Activated CD8-positive, alpha-beta memory T cell treated with anti-CD3 and anti-CD28 coated beads, Interleukin-2, amount 50 U/mL, for 1 hour (primary cell): ENCODE measurements at regions not wholly inside any gene's neighbourhood (a gene's known extent, or its start where the extent isn't known, plus 50 kb on each side); places are given as distances from the start of the nearest gene placed in this dataset.

Experiments
- DNase-seq: peaks from one replicate; pipeline ENCODE4 v3.0.0-alpha.2; 2020; ENCODE audit errors: extremely low read depth

GRCh38 chr15:98554272-98555172 is 93.8 kb upstream of the IGF1R start:
- DNase-seq, result no peak

DNA sequence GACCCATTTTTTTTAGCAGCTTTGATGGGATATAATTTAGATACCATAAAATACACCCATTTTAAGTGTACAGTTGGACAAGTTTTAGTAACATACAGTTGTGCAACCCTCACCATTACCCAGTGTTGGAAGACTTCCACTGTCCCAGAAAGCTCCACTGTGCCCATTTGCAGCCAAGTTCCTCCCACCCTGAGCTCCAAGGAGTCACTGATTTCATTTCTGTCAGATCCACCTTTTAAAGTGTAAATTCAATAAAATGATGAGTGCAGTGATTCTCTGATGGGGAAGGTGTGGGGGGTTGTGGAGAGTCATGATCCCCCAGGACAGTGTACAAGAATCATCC is 93.2 kb upstream of the IGF1R start:
- DNase-seq, result no peak

DNA sequence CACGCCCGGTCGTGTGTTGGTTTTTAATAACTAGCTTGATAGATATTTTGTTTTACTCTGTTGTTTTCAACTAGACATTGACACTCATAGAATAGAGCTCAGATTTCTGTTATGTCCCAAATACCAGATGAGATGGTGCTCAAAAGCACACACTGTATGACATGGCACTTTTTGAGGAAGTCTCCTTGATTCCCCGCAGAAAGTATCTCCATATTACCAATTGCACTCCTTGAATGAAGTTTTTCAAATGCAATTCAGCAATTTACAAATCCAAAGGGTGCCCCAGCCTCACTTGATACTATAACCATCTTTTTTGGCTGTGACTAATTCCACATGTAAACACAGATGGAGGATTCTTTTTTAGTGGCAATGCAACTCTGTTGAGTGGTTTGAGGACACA is 92.0 kb upstream of the IGF1R start:
- DNase-seq, result no peak

DNA sequence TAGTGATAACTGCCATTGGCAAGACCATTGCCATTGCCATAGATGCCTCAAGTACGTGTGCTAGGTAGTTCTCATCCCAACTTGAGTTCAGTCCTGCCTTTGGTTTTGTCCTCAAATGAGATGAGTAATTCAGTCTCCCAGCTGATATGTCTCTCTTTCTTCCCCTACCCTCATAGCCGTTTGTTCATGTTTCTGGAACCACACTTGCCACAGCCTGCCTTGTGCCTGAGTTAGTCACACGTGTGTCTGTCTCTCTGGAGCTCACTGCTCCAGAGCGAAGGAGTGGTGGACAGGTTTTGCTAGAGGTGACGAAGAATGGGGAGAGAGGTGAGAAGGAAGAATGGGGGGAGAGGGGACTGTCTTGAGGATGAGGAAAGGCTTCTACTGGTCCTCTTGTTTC is 88.0 kb upstream of the IGF1R start:
- DNase-seq, result no peak

GRCh38 chr15:98561169-98561941 is 87.0 kb upstream of the IGF1R start:
- no peak for DNase-seq

GRCh38 chr15:98562331-98562937 is 85.9 kb upstream of the IGF1R start:
- DNase-seq, result no peak

GRCh38 chr15:98565566-98565965 is 82.8 kb upstream of the IGF1R start:
- DNase-seq, result no peak

- no peak for DNase-seq
These were observed 80.4 kb upstream of the IGF1R start for GRCh38 chr15:98567951-98568350.

- DNase-seq, result no peak
These were observed 79.8 kb upstream of the IGF1R start for GRCh38 chr15:98568382-98569017.

- DNase-seq, result no peak
These were observed 78.2 kb upstream of the IGF1R start for GRCh38 chr15:98570119-98570518.

GRCh38 chr15:98580572-98580971 is 67.8 kb upstream of the IGF1R start:
- DNase-seq, result no peak

DNA sequence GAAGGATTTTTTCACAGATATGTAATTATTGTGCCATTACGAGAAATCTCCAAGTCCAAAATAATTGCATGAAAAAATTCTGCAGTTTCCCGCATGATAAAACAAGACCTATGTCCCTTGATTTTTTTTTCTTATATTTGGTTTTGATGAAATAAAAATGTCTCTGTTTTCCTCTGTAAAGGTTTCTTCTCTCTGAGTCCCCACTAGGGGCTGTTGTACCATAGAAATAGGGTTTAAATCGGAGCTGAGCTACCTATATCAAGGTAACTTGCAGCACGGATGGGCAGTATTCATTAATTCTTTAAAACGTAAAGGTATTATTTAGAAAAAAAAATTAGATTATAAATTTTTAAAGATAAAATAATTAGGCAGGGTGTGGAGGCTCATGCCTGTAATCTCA is 66.6 kb upstream of the IGF1R start:
- DNase-seq, result no peak

DNA sequence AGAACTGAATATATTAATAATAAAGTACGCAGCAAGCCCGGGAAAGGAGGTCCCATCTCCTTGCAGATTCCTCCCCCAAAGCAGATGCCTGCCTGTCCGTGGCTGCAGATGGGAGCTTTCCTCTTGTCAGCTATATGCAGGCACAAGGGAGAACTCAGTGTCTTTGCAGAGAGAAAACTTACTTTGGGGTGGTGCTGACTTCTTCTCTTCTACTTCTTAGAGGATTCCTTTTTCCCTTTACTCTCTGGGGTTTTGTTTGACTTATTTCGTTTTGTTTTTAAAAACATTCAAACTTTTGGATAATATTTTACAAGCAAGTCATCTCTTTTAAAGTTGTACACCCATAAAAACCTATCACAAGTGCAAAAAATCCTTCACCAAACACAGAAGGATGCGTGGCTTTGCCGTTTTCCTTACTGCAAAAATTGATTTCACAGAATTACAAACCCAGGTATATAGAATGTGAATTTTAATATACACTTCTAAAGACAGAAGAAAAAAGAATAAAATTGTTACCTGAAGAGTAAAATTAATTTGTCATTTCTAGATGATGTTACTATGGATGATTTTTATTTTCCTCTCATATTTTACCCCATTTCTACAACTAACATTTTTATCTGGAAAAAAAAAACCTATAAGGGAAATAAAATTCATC is 65.3 kb upstream of the IGF1R start:
- no peak for DNase-seq

DNA sequence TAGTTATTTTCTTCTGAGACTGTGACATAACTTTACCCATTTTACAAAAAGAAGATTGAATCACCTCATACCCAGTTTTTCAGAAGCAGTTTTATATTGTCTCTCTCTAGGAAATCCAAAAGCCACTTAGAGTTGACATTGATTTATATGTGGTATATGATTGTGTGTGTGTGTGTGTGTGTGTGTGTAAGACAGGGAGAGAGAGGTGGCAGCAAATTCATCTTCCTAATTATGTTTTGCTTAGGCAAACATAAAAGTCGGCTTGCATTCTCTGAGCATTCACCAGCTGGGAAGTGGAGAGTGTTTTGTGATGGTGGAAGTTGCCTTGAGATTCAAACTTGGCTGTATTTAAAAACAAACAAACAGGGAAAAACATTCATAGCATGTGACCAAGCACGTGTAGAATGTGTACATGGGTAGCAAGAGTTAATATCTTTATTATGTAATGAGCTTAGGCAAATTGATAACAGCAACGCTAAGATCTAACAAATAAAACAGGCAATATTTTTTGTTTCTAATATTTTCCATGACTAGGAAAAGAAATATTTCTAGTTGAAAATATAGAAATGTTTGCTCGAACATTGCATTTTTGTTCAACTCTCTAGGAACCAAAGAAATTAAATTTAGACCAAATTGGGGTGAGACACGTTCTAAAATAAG is 64.4 kb upstream of the IGF1R start:
- no peak for DNase-seq

DNA sequence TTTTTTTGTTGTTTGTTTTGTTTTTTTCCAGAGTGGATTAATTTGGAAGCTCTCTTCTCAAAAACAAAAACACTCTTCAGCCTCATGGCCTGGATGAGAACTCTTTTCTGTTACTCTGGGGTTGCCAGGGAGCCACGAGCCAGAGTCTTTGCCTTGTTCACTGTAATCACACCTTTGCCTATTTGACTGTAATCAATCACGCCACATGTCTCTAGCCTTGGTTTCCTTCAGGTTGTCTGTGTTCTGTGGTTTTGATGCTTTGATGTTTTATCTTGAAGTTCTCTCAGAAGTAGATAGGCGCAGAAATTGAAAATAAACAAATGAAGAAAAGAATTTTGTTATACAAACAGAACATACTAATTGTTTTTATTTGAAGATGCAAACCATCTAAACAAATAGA is 62.3 kb upstream of the IGF1R start:
- DNase-seq, result no peak

DNA sequence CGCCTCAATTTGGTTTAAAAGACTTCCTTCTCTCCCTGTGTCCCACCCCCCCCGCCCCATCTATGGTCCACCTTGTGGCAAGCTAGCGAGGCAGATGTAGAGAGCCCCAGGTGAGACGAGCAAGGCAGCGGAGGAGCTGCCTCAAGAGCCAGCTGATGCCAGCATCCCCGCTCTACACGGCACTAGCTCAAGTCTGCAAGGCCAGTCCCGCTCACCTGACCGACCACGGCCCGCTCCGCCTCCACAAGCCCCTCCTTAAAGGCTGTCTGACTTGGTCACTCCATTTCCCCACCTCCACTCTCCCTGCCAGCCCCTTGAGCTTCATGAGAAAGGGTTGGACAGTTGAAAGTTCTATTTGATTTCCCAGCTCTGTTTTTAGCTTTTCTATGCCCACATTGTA is 56.2 kb upstream of the IGF1R start:
- DNase-seq, result no peak

- DNase-seq, result no peak
These were observed 52.2 kb upstream of the IGF1R start for GRCh38 chr15:98596131-98596530.

DNA sequence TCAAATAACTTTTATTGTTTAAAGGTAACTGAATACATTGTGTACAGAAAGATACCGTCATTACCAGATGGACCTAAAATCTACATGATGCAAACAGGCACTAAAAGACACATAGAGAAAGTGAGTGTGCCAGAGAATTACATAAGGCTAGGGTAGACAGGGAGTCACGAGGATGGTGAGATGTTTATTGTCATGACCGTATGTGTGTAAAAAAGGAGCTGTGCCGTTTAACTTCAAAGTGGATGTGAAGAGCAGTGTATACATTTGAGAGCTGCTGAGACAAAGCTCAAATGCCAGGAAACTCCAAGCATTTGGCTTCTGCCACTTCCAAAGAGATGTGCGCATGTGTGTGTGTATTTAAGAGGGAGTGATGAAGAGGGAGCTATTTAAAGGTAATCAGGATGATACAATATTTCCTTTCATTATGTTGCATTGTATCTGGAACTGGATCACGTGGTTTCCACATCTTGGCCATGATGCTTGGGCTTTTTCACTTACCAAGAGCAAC is 51.4 kb upstream of the IGF1R start:
- DNase-seq, result no peak

DNA sequence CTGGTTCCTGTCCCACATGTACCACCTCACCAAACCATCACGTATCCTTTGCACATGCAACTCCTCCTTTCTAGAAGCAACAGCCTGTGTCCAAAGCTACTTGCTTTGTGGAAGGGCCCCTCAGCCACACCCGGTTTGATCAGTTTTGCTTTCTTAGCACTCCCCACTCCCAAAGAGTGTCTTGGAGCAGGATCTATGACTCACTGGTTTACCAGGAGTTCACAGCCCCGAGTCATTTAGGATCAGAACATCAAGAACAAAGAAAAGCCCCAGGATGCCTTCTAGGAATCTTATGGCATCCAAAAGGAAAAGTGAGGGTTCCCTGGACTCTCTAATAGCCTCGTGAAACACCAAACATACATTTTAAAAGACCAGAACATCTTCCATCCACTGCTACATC is 50.7 kb upstream of the IGF1R start:
- DNase-seq, result no peak
